ENCODE measurements at regions not wholly inside any gene's neighbourhood (a gene's known extent, or its start where the extent isn't known, plus 50 kb on each side); places are given as distances from the start of the nearest gene placed in this dataset.

- no peak overlapping the region for H3K9ac ChIP-seq (ENCODE audit: low read length)
- H3K36me3 ChIP-seq (ENCODE audit: insufficient read depth, low read length): no peaks in the 10 kb centered on the region
- no peaks in the 10 kb centered on the region for H3K4me1 ChIP-seq (ENCODE audit: insufficient read depth, low read length, severe bottlenecking)
- H3K9me3 ChIP-seq (ENCODE audit: low read length): no peaks in the 10 kb centered on the region
- TF ChIP-seq CTCF (IDR thresholded peaks at IDR 0.05; ENCODE audit: low read length) (no peak), EZH2 (IDR thresholded peaks at IDR 0.05; ENCODE audit: borderline replicate concordance, low read length) (no peak)
- H3F3A ChIP-seq (ENCODE audit: insufficient read depth, low read length): no peaks in the 10 kb centered on the region
- no peaks in the 10 kb centered on the region for H3K27me3 ChIP-seq (ENCODE audit: insufficient read depth, low read length)
- no peaks in the 10 kb centered on the region for H4K20me1 ChIP-seq (ENCODE audit: insufficient read depth, low read length)
- H2AFZ ChIP-seq (ENCODE audit: low read length): no peak overlapping the region
- no peaks in the 10 kb centered on the region for H3K79me2 ChIP-seq (ENCODE audit: insufficient read depth, low read length)
- H3K4me3 ChIP-seq (ENCODE audit: low read depth, low read length, poor library complexity, severe bottlenecking): no peak overlapping the region
- no peaks in the 10 kb centered on the region for H3K9me2 ChIP-seq (ENCODE audit: low read depth, low read length)
- H3K4me2 ChIP-seq (ENCODE audit: low read length): no peak overlapping the region
- H3K27ac ChIP-seq (ENCODE audit: low read depth, low read length, poor library complexity, severe bottlenecking): no peak overlapping the region
Measured at GRCh38 chr18:34131006-34131405, 93.7 kb downstream of the NOL4 start.

DNA sequence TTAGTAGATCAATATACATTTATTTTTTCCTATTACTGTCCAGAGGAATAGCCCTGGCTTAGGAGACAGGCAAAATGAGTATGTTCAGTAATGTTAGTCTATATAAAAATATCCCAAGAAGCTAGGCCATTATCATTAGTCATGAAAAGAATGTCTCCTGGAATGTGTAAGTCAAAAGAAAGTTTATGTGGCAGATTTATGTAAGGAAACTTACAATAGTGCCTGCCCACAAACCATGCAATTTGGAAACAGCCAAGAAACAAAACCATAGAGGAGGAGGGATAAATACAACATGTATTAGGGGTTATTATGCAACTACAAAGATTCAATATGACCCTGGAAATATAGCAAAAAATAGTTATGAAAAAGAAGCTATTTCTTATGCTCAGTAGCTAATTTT lies 96.3 kb downstream of the NOL4 start:
- Histone ChIP-seq H3K27me3 (ENCODE audit: insufficient read depth, low read length) (no peaks in the 10 kb centered on the region), H3F3A (ENCODE audit: insufficient read depth, low read length) (no peaks in the 10 kb centered on the region), H3K27ac (ENCODE audit: low read depth, low read length, poor library complexity, severe bottlenecking) (no peak overlapping the region), H3K36me3 (ENCODE audit: insufficient read depth, low read length) (no peaks in the 10 kb centered on the region), H3K4me1 (ENCODE audit: insufficient read depth, low read length, severe bottlenecking) (no peaks in the 10 kb centered on the region), H3K9me3 (ENCODE audit: low read length) (no peaks in the 10 kb centered on the region), H2AFZ (ENCODE audit: low read length) (no peak overlapping the region), H3K4me3 (ENCODE audit: low read depth, low read length, poor library complexity, severe bottlenecking) (no peak overlapping the region), H3K4me2 (ENCODE audit: low read length) (no peak overlapping the region), H4K20me1 (ENCODE audit: insufficient read depth, low read length) (no peaks in the 10 kb centered on the region), H3K79me2 (ENCODE audit: insufficient read depth, low read length) (no peaks in the 10 kb centered on the region), H3K9ac (ENCODE audit: low read length) (no peak overlapping the region), H3K9me2 (ENCODE audit: low read depth, low read length) (no peaks in the 10 kb centered on the region)
- TF ChIP-seq EZH2 (IDR thresholded peaks at IDR 0.05; ENCODE audit: borderline replicate concordance, low read length) (no peak), CTCF (IDR thresholded peaks at IDR 0.05; ENCODE audit: low read length) (no peak)

DNA sequence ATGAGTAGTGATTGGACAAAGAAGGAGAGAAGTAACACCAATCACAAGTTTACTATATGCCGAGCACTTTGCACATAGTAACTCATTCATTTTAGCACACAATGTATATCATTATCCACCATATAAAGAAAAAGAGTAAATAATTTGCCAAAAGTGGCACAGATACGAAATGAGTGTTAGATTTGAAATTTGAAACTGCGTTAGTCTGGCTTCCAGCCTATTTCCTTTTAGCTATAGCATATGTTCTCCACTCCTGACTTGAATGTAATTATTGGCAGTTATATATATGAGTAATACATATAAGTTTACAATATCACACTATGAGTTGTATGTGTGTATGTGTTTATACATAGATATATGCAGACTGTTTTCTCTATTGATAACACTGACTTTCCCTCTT lies 98.6 kb downstream of the NOL4 start:
- Histone ChIP-seq H2AFZ (ENCODE audit: low read length) (no peak overlapping the region), H3K9ac (ENCODE audit: low read length) (no peak overlapping the region), H3K4me3 (ENCODE audit: low read depth, low read length, poor library complexity, severe bottlenecking) (no peak overlapping the region), H3K4me2 (ENCODE audit: low read length) (no peak overlapping the region), H3K79me2 (ENCODE audit: insufficient read depth, low read length) (no peaks in the 10 kb centered on the region), H3K27ac (ENCODE audit: low read depth, low read length, poor library complexity, severe bottlenecking) (no peak overlapping the region), H3K36me3 (ENCODE audit: insufficient read depth, low read length) (no peaks in the 10 kb centered on the region), H4K20me1 (ENCODE audit: insufficient read depth, low read length) (no peaks in the 10 kb centered on the region), H3K9me2 (ENCODE audit: low read depth, low read length) (no peaks in the 10 kb centered on the region), H3K27me3 (ENCODE audit: insufficient read depth, low read length) (no peaks in the 10 kb centered on the region), H3K9me3 (ENCODE audit: low read length) (no peaks in the 10 kb centered on the region), H3K4me1 (ENCODE audit: insufficient read depth, low read length, severe bottlenecking) (peaks cover 3% of the 10 kb centered on the region), H3F3A (ENCODE audit: insufficient read depth, low read length) (no peaks in the 10 kb centered on the region)
- TF ChIP-seq EZH2 (IDR thresholded peaks at IDR 0.05; ENCODE audit: borderline replicate concordance, low read length): no peak
- TF ChIP-seq CTCF (IDR thresholded peaks at IDR 0.05; ENCODE audit: low read length): no peak

All from OCI-LY1 (cell line).